ENCODE measurements at regions not wholly inside any gene's neighbourhood (a gene's known extent, or its start where the extent isn't known, plus 50 kb on each side); places are given as distances from the start of the nearest gene placed in this dataset.
A peak's percentile ranks its signal among the peaks of the same experiment; 100 is the strongest.

DNA sequence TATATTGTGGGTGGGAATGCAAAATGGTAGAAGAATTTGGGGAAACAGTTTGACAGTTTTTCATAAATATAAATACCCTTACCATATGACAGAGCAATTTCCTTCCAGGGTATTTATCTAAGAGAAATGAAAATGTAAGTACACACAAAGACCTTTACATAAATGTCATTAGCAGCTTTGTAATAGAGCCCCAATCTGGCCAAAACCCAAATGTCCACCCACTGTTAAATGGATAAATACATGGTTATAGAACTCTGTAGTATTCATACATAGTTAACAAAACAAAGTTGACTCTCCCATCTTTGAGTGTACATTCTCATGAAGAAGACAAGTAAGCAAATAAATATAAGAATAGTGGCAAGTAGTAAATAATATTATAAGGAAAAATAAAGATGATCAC, 514.8 kb upstream of the NOX3 start:
- DNase-seq, result no peak

DNA sequence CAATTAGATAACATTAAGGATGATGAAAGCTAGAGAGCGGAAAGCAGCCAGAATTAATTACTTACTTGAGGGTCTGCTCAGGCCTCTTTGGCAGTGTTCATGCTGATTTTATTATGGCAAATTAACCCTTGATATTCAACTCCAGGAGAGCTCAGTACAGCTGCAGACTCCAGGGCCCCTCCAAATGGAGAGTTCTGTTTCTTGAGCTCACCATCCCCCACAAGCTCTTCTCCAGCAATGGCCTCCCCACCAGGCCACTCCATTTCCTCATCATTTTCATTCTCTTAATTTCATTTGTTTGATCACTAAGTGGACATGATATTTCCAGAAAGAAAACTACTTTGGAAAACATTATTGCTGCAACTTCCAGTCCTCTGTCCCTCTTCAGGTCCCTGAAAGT, 513.3 kb upstream of the NOX3 start:
- DNase-seq, result no peak

DNA sequence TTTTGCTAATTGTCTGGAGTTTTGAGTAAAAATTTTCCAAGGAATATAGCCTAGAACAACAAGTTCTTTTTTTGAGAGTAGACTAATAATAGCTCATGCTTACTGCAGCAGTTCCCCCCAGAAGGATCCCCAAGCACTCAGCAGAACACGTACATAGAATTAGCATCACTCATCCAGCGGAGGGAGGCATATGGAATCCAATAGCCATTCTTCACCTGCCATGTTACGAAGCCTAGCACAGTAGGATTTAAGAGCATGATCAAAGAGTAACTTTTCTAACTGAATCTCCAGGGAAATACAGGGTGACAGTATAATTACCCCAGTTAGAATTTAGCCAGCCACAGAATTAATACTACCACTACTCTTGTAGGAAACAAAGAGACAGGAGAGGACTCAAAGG, 511.7 kb upstream of the NOX3 start:
- no peak for DNase-seq

DNA sequence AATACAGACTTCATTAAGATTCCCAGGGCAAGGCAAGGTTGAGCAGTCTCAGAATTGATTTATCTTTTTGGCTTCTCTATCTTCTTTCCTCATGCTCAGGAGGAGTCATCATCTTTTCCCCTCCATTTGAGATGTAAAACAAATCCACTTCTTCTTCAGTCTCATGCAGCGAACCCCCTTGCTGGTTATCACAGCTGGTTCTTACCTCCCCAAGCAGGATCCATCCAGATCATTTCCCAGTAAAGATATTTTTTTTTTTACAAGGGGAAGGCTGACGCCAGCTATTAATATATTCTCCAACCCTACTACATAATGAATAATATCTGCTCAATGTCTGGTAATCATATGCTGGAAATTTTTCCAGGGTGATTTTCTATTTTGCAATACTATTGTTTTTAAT, 508.9 kb upstream of the NOX3 start:
- DNase-seq, result no peak

DNA sequence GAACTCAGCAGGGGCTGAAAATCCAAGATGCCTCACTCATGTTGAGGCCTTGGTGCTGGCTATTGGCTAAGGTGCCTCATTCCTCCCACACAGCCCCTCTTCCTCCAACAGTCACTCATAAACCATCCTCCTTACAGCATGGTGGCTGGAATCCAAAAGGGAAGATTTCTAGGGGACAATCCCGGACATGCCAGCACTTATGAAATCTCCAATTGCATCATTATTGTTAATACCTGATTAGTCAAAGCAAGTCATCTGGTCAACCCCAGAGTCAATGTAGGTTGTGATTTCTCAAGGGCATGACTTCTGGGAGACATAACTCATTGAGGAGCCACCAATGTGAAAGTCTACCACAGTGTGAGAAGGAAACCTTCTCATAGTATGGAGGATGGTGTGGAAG, 506.6 kb upstream of the NOX3 start:
- DNase-seq, result peak; percentile 32 to 59 (median 47)

DNA sequence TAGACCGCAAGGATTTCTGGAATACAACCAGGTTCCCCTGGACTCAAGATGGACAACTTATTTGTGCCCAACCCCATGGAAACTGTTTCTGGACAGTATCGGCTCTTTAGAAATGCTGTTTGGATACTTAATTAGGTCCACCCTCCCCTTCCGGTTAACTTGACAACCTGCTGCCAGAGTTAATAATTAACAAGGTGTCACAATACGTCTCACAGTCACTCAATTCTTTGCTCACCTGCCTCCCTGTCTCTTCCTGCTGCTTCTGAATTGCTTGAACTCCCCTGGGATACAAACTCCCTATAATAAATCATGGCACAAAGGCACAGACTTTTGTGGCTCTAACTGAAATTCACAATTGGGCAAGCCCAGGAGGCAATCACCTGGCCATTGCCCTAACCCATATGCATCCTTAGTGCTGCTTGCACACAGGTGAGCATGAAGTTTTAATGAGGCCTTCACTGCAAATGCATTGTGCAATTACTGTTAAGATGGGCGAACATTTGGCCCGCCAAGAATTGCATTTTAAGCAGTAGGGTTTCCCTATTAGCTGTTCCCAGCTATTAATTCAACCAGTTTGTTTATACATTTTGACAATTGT, 504.4 kb upstream of the NOX3 start:
- no peak for DNase-seq

DNA sequence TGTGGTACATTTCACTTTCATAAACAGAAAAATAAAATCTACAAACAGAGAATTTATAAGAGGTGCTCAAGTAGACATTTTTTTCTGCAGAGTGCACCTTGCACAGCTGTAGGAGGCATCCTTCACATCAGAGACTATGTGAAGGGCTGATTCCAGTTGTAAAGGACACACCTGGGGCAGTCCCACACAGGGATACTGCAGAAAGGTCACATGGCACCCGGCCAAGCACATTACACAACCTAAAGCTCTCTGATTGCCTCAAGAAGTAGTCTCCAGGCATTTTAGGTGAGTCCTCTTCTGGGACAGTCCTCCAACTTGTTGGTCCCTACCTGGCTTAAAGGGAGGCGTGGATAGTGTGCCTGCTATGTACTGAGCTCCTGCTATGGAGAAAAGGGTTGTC, 502.9 kb upstream of the NOX3 start:
- DNase-seq, result no peak

DNA sequence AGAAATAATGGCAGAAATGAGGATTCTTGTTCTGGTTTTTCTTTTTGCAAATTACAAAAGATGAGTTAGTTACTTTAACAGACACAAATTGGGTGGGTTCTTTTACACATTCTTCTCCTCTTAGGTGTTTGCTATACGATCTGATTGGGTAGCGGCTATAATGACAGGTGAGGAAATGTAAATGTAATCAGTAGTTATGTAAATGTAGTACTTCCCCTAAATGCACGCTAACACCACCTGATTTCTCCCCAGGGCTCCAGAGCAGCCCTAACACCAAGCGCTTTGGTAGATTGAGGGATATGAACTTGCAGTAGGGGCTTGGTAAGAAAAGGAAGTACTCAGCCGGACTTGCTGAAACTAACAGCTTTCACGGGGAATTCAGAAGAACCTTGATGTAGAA, 499.4 kb upstream of the NOX3 start:
- DNase-seq, result peak in 1 of 3 donors; percentile 10

DNA sequence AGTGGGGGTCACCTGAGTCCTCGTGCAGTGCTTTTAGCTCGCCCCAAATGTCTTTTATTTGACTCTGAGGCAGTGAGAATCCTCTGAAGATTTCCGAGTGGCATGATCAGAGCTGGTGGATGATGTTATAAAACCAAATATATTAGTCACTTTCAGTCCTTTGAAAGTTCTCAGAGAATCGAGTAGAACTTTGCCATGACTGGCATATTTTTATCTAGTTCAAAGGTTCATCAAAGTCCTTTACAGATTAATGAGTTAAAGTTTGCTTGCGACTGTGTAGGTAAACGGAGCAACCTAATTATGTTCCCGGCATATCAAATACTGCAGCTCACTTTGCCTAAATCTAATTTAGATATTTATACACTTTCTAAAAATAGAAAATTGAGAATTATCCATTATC, 498.5 kb upstream of the NOX3 start:
- DNase-seq, result no peak

DNA sequence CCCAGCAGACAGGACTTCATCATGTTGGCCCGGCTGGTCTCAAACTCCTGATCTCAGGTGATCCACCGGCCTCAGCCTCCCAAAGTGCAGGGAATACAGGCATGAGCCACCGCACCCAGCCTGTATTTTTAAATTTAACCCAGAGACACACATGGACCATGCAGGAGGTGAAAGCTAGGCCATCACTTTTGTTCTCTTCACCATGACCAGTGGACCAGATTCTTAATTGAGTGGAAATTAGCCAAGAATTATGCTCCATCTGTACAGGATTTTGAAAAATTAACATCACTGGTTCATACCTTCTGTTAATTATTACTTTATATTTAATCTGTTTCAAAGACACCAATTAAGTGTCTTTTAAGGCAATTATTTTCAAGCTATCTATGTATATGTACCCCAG, 493.6 kb upstream of the NOX3 start:
- DNase-seq, result no peak

DNA sequence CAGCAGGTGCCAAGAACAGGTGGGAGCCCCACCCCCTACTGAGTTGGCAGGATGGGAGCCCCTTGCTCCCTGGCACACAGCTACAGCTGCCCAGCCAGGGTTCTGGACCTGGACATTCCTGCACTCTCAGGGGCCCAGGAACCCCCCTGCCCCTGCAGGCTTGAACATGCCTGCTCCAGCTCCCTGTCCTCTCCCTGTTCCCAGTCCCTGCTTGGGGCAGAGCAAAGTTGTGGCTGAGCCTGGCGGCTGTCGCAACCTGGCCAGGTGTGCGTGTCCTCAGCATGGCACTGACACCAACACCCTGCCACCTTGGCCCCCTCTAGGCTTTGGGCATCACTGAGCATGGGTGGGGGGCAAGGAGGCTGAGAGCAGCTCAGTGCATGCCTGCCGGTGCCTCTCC, 491.2 kb upstream of the NOX3 start:
- no peak for DNase-seq

DNA sequence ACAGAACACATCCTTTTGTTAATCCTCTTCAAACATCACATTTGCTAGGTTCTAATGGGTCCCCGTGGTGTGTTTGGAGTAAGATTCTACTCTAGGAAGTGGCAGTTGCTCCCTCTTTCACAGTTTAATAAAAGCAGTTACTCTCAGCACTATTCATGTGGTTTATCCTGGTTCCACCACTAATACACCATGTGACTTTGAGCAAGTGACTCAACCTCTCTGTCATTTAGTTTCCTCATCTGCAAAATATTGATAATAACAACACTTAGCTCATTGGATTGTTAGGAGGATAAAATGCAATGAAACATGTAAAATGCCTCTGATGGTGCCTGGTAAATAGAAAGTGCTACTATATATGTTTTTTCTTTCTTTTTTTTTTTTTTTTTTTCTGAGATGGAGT, 488.0 kb upstream of the NOX3 start:
- no peak for DNase-seq

DNA sequence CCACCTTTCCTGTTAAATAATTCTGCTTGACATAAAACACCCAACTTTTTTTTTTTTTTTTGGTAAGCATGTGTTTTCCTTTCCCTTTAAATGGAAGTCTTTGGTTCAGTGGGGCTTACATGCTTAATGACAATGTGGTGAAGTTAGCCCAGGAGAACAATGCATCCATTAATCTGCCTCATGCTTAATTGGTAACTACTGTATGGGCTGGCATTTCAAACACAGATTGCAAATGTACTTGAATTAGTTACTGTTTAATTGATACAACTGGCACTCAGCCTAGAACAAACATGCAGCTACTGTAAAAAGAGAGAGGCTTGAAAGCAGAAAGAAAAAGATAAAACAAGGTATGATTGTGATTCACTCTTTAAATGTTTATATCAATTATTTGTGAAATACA, 483.6 kb upstream of the NOX3 start:
- no peak for DNase-seq

DNA sequence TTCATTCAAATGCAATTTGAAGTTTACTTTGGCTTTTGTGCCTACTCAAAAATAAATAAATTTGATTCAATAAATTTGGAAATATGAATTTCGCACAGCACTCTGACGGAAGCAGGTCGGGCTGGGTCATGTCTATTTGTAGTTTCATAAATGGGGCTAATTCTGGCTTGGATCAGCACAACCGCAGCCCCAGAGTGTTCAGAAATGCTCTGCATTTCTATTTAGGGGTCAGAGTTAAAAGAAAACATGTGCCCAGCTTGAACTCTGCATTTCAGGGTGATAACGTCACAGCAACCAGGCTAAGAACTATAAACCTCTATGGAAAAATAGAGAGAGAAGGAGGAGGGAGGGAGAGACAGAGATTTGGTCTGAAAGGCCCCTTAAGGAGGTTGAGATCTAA, 480.9 kb upstream of the NOX3 start:
- DNase-seq, result no peak

DNA sequence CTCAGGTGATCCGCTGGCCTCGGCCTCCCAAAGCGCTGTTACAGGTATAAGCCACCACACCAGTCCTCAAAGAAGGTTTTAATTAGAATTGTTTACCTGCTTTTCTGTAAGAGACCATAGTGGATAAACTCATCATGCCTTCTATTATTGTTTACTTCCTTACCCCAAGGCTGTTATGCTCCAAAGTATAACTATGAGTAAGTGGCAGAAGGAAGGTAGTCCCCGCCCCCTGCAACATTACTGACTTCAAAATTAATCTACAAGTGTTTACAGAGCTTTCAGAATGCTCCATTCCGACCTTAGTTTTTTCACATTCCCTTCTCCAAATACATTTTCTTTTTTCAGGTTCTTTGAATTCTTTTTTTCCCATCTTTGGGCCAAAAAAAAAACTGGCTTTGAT, 480.5 kb upstream of the NOX3 start:
- no peak for DNase-seq

DNA sequence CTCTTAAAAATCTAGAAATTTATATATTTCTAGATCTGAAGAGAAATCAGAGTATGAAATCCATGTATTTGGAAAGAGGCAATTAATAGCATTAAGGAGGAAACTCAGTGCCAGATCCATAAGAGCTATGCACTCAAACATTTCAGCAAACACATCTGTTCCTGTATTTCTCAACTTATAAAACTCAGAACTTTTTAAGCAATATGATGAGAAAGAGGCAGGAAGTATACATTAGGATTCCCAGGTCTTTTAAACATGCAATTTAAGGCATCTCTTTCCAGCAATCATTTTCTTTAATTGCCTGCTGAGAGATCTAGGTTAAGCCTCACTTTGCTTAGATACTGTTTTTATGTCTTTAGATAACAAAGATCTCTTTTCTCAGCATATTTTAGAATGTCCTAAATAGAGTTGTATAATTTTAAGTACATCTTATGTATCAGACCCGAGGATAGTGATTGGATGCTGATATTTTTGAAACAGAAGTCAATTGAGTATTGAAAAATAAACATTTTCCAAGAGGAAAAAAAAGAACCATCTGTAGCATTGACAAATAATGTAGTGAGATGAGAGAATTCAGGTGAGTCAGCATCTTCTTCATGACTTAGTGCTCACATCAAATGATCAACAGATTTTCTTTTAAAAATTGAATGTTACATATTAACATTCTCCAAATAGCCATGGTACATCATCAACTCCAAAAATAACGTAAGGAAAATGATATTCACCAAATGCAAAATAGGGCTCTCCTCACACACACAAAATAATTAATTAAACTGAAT, 461.4 kb upstream of the NOX3 start:
- DNase-seq, result no peak

DNA sequence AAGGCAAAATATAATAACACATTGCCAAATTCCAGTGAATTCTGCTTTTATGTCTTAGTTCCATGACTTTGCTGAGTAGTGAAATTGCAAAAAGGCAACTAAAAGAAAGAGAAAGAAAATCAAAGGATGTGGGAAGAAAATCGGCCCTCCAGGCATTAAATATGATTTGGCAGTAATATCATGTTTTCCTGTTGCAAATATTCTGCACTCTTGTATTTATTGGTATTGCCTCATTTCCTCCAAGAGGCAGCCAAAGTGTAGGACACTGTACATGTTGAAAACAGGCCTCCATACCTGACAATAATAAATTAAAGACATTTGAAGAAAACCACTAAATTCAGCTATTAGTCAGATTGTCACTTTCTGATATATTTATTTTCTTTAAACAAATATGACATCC, 460.0 kb upstream of the NOX3 start:
- DNase-seq, result no peak

DNA sequence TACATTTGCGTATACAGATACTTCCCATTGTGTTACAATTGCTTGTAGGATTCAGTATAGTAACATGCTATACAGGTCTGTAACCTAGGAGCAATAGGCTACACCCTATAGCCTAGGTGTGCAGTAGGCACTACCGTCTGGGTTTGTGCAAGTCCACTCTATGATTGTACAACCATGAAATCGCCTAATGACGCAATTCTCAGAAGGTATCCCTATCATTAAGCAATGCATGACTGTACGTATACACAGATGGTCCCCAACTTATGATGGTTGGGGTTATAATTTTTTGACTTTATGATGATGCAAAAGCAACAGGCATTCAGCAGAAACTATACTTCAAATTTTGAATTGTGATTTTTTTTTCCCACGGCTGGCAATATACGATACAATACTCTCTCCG, 458.2 kb upstream of the NOX3 start:
- DNase-seq, result no peak

DNA sequence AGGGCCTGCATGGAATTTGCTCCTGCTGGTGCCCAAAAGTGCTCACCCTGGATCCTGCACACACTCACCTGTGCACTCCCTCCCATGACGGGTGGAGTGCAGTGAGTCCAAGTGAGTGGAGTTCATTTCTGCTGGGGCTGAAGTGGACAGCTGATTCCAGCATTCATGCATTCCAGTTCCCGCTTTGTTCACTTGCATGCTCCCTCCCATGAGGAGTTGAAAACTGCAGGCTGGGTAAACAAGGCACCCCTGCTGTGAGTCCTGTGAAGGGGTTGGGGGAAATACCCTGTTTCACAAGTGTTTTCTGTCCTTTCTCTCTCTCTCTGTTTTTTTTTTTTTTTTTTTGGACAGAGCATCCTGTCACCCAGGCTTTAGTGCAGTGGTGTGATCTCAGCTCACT, 454.1 kb upstream of the NOX3 start:
- no peak for DNase-seq

DNA sequence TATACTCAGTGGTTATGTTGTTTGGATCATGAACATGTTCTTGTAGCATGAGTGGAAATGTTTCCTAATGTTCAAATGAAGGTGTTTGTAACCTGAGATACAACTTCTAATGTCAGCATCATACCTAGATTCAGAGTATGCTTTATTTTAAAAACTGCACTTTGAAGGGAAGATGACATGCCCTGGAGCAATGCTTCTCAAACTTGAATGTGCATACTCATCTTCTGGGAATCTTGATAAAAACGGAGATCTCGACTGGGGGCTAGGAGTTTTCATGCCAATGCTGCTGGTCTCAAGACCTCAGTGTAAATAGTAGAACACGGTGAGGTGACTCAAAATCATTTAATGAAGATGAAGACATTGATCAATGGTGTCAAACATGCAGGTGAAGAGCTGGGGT, 440.0 kb upstream of the NOX3 start:
- no peak for DNase-seq

DNA sequence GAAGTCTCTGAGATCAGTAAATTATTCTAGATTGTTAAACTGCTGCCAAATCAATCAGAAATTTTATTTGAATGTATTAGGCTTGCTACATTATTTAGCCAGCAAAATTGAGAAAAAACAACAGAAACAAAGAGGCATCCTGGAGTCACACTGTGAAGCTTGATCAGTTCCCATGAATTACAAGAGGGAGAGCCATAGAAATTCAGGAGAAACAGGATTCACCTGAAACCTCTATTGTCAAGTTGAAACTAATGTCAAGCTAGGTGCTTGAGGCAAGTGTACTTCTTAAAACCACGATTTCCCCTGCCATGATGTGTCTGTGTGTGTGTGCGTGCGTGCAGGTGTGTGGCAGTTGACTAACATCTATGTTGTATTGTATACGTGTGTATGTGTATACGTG, 439.1 kb upstream of the NOX3 start:
- no peak for DNase-seq

DNA sequence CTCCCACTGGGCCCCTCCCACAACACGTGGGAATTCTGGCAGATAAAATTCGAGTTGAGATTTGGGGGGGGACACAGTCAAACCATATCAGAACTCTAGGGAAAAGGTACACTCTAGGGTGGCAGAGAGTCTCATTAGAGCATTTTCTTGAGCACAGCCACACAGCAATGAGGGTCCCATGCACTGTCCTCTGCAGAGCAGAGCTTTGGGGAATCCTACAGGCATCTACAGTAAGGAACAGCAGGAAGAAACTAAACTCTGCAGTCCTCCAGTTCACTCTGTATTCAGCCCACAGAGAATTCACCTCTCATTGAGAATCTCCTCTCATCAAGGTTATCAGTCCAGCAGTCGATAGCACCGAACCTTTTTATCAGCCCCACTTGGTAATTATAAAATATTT, 438.6 kb upstream of the NOX3 start:
- DNase-seq, result no peak

DNA sequence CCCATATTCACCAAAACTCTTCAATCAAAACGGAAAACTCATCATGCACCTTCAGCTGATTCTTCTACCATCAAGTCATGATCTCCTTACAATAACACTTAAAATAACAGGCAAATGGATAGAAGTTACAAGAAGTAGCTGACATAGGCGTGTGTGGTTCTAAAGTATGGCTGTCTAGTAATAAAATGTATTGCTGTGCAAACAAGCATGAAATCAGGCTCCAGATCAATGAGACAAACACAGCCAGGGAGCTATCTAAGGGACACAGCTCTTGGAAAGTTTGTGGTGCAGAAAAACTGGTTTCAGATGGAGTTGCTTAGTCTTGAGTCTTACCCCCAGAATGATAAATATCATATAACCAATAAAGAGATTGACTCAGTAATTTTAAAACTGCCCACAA, 434.8 kb upstream of the NOX3 start:
- no peak for DNase-seq

DNA sequence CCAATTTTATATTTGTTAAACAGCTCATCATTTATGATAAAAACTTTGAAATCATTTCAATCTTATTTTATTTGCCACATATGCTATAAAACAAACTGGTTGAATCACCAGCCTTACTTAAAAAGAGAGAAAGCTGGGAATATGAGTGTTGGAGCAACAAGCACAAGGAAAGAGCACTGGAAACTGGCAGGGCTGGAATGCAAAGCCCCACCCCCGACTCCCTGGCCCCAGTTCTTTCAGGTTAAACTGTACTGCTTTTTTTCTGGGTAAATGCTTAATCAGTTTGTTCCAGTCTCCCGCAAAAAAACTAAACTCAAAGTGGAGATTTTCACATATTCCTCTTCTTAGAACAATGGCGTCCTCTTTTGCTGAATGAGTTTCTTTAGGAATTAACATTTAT, 433.8 kb upstream of the NOX3 start:
- DNase-seq, result no peak

DNA sequence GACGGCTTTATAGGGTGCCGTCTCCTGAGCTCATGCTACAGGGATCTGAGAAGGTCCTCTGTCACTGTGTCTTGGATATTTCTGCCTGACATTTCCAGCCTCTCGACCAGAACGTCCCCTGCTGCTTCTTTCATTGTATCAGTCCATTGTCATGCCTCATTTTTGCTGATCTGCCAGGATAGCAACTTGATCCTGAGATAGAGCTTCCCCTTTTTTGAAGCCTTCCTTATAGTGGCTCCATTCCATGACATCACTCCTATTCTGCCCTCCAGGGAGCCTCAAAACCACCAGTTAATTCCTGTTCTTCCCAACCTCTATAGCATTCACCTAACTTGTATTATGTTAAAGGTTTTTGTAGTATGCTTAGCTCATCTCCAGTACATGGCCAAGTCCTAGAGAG, 431.8 kb upstream of the NOX3 start:
- peak; percentile 26 to 37 (median 32) for DNase-seq
